Cardiac muscle cell (in vitro differentiated cells and primary cell): ENCODE measurements at regions not wholly inside any gene's neighbourhood (a gene's known extent, or its start where the extent isn't known, plus 50 kb on each side); places are given as distances from the start of the nearest gene placed in this dataset.
"Not testable (repeated sequence)": the region's sequence is repeated elsewhere in the genome, so short reads cannot be mapped to it uniquely, and the experiment has no call there.

Experiments
- DNase-seq, 2 donors: peaks; one replicate each; pipeline versions ENCODE4 v3.0.0 to v3.0.0-alpha.2; 2010 to 2017; ENCODE audit warnings: low read depth in 1 of 2, low spot score in 1 of 2
- H3K27ac ChIP-seq: fragments of 200-600 bp; sonication (generic); 2 replicates; pipeline ENCODE4 v1.5.1; 2016
- H3K27me3 ChIP-seq: fragments of 200-600 bp; sonication (generic); 2 replicates; pipeline ENCODE4 v1.6.0; 2016; ENCODE audit warnings: control low read depth
- H3K36me3 ChIP-seq: fragments of 200-600 bp; sonication (generic); 2 replicates; pipeline ENCODE4 v1.5.1; 2016; ENCODE audit warnings: control low read depth
- H3K4me1 ChIP-seq: fragments of 200-600 bp; sonication (generic); 2 replicates; pipeline ENCODE4 v1.8.1; 2017; ENCODE audit warnings: low read depth, mild to moderate bottlenecking, mixed run types
- H3K4me3 ChIP-seq: fragments of 200-600 bp; sonication (generic); 2 replicates; pipeline ENCODE4 v1.5.1; 2016; ENCODE audit warnings: mild to moderate bottlenecking
- H3K9me3 ChIP-seq: fragments of 200-600 bp; sonication (generic); 2 replicates; pipeline ENCODE4 v1.5.1; 2017; ENCODE audit warnings: low read depth, mild to moderate bottlenecking, control low read depth
- TF ChIP-seq, protein P1 (sequence below): IDR thresholded peaks from 2 replicates; pipeline ENCODE4 v1.5.1; 2012; ENCODE audit warnings: low read depth, mild to moderate bottlenecking, low read length

DNA sequence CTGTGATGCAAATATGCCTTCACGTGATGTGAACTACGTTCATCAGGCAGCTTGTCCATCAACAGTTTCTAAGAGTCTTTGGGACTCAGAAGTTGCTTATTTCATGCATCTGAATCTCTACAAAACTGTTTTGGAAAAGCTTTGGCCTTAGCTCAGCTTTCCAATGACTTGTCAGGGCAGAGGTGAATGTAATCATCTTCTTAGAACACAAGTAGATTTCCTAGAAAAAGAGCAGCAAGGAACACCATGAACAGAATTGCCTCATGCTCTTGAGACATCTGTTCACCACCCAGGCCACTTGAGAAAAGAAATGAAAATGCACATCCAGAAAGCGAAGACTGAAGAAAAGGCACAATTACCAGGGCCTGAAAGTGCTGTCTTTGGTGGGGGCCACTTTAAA lies 105.8 kb upstream of the PDHA1 start:
- DNase-seq: no peak
- H3K27me3 ChIP-seq: no peaks in the 10 kb centered on the region
- no peaks in the 10 kb centered on the region for H3K36me3 ChIP-seq
- H3K9me3 ChIP-seq: no peaks in the 10 kb centered on the region
- no peak overlapping the region for H3K27ac ChIP-seq
- H3K4me1 ChIP-seq: no peaks in the 10 kb centered on the region
- no peak overlapping the region for H3K4me3 ChIP-seq
- TF ChIP-seq, protein P1, sequence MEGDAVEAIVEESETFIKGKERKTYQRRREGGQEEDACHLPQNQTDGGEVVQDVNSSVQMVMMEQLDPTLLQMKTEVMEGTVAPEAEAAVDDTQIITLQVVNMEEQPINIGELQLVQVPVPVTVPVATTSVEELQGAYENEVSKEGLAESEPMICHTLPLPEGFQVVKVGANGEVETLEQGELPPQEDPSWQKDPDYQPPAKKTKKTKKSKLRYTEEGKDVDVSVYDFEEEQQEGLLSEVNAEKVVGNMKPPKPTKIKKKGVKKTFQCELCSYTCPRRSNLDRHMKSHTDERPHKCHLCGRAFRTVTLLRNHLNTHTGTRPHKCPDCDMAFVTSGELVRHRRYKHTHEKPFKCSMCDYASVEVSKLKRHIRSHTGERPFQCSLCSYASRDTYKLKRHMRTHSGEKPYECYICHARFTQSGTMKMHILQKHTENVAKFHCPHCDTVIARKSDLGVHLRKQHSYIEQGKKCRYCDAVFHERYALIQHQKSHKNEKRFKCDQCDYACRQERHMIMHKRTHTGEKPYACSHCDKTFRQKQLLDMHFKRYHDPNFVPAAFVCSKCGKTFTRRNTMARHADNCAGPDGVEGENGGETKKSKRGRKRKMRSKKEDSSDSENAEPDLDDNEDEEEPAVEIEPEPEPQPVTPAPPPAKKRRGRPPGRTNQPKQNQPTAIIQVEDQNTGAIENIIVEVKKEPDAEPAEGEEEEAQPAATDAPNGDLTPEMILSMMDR: no peak

DNA sequence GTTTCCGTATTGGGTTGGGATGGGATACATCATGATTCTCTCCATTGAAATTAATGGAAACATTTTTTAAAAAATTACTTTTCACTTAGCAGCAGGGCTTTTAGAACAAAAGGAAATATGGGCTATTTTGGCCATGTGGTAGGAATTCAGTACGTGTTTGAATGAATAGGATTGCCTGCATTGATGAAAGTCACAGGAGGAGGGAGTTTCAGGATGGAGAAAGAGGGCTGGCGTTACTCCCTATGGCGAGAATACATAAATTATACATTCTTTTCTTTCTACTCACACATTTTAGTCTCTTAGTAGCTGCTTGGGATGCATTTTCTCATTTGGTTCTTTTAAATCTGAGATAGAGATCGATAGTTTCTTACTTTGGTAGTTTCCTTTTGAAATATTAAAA lies 100.3 kb upstream of the PDHA1 start:
- Histone ChIP-seq H3K4me3 (no peak overlapping the region), H3K9me3 (no peaks in the 10 kb centered on the region), H3K4me1 (no peaks in the 10 kb centered on the region), H3K36me3 (no peaks in the 10 kb centered on the region), H3K27ac (no peak overlapping the region), H3K27me3 (no peaks in the 10 kb centered on the region)
- TF ChIP-seq, protein P1: no peak
- DNase-seq: no peak

DNA sequence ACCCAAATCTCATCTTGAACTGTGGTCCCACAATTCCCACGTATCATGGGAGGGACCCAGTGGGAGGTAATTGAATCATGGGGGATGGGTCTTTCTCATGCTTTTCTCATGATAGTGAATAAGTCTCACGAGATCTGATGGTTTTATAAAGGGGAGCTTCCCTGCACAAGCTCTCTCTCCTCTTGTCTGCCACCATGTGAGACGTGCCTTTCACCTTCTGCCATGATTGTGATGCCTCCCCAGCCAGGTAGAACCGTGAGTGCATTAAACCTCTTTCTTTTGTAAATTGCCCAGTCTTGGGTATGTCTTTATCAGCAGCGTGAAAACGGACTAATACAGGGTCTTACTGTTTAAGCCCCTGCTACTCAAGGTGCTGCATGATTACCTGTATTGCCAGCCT lies 98.8 kb upstream of the PDHA1 start:
- not testable (repeated sequence) for H3K4me1 ChIP-seq, H3K9me3 ChIP-seq, DNase-seq, H3K27ac ChIP-seq, H3K27me3 ChIP-seq, H3K36me3 ChIP-seq, H3K4me3 ChIP-seq

DNA sequence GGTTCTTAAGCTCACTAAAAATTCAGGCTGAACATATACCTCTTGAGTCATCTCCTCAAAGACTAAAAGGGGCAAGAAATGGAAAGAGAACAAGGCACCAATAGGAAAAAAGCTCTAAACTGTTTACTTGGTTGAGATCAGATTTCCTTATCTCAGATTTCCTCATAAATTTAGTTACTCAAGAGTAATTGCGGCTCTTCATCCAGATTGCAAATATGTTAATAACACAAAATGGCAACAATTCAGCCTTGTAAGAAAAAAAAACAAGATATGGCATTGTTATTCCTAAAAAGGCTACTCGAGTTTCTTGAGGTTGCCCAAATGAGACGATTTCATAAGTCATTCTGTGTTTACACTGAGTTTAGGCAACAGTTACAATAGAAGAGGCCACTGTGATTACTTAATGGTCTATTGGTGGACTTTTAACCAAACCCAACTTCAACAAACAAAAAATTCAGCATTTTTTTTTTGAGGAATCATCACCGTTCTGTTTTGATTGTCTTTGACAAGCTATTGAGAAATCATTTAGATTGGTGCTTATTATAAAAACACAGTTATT lies 97.9 kb upstream of the PDHA1 start:
- TF ChIP-seq, protein P1: no peak
- no peak overlapping the region for H3K4me3 ChIP-seq
- DNase-seq: no peak

DNA sequence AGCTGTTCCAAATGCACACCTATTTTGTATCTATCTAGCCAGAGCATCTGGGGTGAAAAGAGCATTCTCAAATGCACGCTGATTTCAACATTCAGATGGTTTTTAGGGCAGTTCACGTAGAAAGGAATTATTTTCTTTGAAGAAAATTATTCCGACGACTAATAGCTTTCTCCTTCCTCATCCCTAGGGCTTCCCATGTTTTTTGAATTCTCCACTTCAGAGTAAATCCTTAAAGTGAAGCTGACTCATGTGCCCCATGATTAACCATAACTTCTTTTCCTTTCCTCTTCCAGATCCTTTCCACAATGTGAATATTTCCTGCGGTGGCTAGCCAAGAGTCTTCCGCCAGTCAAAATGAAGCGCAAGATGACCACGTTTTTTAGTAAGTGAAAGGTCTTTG lies 86.7 kb upstream of the PDHA1 start:
- H3K36me3 ChIP-seq: no peaks in the 10 kb centered on the region
- no peaks in the 10 kb centered on the region for H3K9me3 ChIP-seq
- DNase-seq: no peak
- H3K27me3 ChIP-seq: no peaks in the 10 kb centered on the region
- H3K27ac ChIP-seq: no peak overlapping the region
- TF ChIP-seq, protein P1: no peak
- H3K4me1 ChIP-seq: no peaks in the 10 kb centered on the region
- H3K4me3 ChIP-seq: no peak overlapping the region

More for the DNA sequence above, 97.9 kb upstream of the PDHA1 start:
- Histone ChIP-seq H3K36me3 (no peaks in the 10 kb centered on the region), H3K9me3 (no peaks in the 10 kb centered on the region), H3K4me1 (no peaks in the 10 kb centered on the region), H3K27ac (no peak overlapping the region), H3K27me3 (no peaks in the 10 kb centered on the region)

DNA sequence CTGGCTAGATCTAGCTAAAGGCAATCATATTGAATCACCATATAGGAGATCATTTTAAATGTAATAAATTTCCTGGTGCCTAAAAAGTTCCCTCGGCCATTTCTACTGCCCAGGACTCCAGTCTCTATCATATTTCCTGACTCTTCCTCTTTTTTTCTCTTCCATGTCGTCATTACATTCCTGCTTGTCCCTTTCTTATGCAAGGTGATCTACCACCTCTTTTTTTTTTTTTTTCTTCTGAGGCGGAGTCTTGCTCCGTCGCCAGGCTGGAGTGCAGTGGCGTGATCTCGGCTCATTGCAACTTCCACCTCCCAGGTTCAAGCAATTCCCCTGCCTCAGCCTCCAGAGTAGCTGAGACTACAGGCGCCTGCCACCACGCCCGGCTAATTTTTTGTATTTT lies 82.7 kb upstream of the PDHA1 start:
- not testable (repeated sequence) for H3K27me3 ChIP-seq, H3K4me3 ChIP-seq, DNase-seq, H3K36me3 ChIP-seq, H3K27ac ChIP-seq, H3K9me3 ChIP-seq, H3K4me1 ChIP-seq

DNA sequence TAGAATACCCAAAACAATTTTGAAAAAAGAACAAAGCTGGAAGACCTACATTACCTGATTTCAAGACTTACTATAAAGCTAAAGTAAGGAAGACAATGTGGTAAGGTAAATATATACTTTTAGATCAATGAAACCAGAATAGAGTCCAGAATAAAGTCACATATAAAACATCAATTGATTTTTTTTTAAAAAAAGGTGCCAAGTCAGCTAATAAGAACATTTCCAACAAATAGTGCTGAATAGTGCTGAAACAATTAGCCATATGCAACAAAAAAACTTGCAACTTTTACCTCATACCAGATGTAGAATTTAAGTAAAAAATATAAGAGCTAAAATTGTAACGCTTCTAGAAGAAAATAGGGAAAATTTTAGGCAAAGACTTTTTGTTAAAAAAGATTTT lies 73.0 kb upstream of the PDHA1 start:
- TF ChIP-seq, protein P1: no peak
- Histone ChIP-seq H3K9me3 (no peaks in the 10 kb centered on the region), H3K27me3 (no peaks in the 10 kb centered on the region), H3K4me1 (no peaks in the 10 kb centered on the region), H3K27ac (no peak overlapping the region), H3K4me3 (no peak overlapping the region), H3K36me3 (no peaks in the 10 kb centered on the region)
- DNase-seq: no peak
